ENCODE measurements at regions not wholly inside any gene's neighbourhood (a gene's known extent, or its start where the extent isn't known, plus 50 kb on each side); places are given as distances from the start of the nearest gene placed in this dataset.

DNA sequence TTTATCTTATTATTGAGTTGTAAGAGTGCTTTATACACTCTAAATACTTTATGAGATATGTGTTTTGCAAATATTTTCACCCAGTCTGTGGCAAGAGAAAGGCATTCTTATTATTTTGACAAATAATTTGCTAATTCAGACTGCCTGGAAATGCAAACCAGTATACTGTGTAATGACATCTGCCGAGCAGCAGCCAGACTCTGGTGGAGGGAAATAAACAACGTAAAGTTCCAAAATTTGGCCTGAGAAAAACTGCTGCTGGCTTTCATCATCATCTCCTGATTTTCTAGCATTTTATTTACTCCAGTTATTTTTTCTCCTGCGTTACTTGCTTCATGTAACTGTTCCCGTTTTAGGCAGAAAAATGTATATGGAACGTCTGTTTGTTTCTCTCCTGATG, 161.6 kb downstream of the RNF152 start:
- TF ChIP-seq, protein P1, sequence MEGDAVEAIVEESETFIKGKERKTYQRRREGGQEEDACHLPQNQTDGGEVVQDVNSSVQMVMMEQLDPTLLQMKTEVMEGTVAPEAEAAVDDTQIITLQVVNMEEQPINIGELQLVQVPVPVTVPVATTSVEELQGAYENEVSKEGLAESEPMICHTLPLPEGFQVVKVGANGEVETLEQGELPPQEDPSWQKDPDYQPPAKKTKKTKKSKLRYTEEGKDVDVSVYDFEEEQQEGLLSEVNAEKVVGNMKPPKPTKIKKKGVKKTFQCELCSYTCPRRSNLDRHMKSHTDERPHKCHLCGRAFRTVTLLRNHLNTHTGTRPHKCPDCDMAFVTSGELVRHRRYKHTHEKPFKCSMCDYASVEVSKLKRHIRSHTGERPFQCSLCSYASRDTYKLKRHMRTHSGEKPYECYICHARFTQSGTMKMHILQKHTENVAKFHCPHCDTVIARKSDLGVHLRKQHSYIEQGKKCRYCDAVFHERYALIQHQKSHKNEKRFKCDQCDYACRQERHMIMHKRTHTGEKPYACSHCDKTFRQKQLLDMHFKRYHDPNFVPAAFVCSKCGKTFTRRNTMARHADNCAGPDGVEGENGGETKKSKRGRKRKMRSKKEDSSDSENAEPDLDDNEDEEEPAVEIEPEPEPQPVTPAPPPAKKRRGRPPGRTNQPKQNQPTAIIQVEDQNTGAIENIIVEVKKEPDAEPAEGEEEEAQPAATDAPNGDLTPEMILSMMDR (IDR thresholded peaks at IDR 0.05), result no peak
- no peak for TF ChIP-seq EP300 (IDR thresholded peaks at IDR 0.05)

Measured in tibial nerve (tissue), 4 donors.